ENCODE measurements at regions not wholly inside any gene's neighbourhood (a gene's known extent, or its start where the extent isn't known, plus 50 kb on each side); places are given as distances from the start of the nearest gene placed in this dataset.

- no peak for TF ChIP-seq RAD21 (IDR thresholded peaks at IDR 0.05; ENCODE audit: low read length)
- no peak for TF ChIP-seq CTCF (conservative IDR thresholded peaks at IDR 0.05; ENCODE audit: low read depth, low read length)
- no peak for TF ChIP-seq POLR2A (IDR thresholded peaks at IDR 0.05; ENCODE audit: low read depth, low read length)
- TF ChIP-seq MXI1 (IDR thresholded peaks at IDR 0.05; ENCODE audit: borderline replicate concordance, low read depth, low read length): no peak
- no peak for TF ChIP-seq RCOR1 (IDR thresholded peaks at IDR 0.05; ENCODE audit: insufficient replicate concordance, low read length)
- TF ChIP-seq RFX5 (IDR thresholded peaks at IDR 0.05; ENCODE audit: low read depth, low read length): no peak
Measured at GRCh38 chr6:47404435-47404834, 73.2 kb upstream of the CD2AP start.

All from IMR-90 (cell line).